CD1c-positive myeloid dendritic cell (primary cell): ENCODE measurements at regions not wholly inside any gene's neighbourhood (a gene's known extent, or its start where the extent isn't known, plus 50 kb on each side); places are given as distances from the start of the nearest gene placed in this dataset.
"Not testable (repeated sequence)": the region's sequence is repeated elsewhere in the genome, so short reads cannot be mapped to it uniquely, and the experiment has no call there.

Experiments used
- DNase-seq: peaks from one replicate; pipeline ENCODE4 v3.0.0-alpha.2; 2016; ENCODE audit errors: extremely low spot score

DNA sequence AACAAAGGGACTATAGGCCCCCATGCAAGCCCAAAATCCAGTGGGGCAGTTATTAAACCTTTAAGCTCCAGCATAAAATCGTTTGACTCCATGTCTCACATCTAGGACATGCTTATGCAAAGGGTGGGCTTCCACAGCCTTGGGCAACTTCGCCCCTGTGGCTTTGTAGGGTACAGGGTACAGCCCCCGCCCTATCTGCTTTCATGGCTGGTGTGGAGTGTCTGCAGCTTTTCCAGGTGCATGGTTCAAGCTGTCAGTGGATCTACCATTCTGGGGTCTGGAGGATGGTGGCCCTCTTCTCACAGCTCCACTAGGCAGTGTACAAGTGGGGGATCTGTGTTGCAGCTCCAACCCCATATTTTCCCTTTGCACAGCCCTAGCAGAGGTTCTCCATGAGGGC is 559.8 kb upstream of the TECRL start:
- no peak for DNase-seq

GRCh38 chr4:64967286-64967685 is 558.0 kb upstream of the TECRL start:
- DNase-seq = no peak

GRCh38 chr4:64960516-64960915 is 551.3 kb upstream of the TECRL start:
- no peak for DNase-seq

- no peak for DNase-seq
These were observed 531.4 kb upstream of the TECRL start for GRCh38 chr4:64940698-64941097.

GRCh38 chr4:64935469-64936001 is 526.3 kb upstream of the TECRL start:
- no peak for DNase-seq

DNA sequence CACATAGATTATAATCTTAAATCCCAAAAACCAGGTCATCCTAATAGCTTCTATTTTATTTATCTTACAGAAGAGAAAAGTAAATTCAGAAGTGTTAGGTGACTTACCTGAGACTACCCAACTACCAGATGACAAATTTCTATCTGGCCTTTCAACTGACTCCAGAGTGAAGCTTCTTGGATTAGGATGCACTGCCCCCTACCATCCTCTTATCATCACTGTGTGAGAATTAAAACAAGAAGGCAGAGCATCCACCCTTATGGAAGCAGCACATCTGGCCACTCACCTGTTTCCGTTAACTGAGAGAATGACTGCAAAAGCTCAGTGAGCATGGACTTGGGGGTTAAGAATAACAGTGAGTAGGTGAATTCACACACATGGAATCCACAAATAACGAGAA is 502.6 kb upstream of the TECRL start:
- DNase-seq = no peak

DNA sequence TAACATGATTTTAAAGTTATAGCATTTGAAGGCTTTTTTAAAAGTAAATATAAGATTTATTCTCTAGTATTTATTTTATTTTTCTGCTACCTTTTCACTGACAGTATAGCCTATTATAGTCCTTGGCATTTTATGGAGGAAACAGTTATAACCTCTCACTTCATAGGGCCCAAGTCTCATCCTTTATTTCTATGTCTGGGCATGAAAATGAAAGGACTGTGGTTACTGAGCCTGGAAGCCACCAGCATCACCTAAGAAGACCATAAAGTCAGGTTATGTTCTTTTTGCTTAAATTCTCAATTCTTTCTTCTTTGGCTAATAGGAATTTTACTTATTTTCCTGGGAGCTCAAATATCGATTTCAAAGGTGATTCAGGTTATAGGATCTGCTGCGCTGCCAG is 494.7 kb upstream of the TECRL start:
- no peak for DNase-seq

DNA sequence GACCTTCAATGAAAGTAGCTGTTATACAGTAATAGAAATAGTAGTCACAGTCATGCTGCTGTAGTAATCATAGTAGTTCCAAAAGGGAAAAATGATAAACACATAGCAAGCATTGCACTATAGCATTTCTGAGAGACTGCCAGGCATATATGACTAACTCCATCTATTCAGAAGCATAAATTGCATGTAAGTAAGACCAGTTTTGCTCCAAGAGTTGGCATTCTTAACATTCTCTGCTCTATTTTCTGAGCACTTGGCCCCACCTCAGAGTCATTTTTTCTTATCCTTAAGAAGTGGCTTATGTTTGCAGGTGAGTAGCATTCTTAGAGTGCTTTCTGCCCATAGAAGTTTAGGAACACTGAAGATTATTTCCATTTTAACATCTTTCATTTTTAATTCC is 490.3 kb upstream of the TECRL start:
- DNase-seq = no peak

GRCh38 chr4:64899030-64899429 is 489.8 kb upstream of the TECRL start:
- DNase-seq = not testable (repeated sequence)

DNA sequence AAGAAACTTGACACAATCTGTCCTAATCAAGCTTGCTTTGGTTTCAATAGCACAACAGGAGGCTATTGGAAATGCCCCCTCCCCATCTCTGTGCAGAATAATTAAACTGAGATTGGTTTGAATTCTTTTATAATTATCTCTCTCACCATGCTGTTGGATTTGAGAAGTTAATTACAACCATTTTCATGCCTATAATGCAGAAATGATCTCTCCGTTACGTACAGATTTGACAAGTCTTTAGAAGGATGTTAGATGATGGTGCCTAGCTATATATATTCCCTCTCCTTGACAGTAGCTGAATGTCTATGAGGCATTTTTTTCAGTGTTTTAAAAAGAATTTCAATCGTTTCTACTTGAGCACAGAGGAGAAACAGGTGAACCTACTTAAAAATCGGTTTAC is 488.4 kb upstream of the TECRL start:
- DNase-seq = no peak

GRCh38 chr4:64895031-64895430 is 485.8 kb upstream of the TECRL start:
- no peak for DNase-seq

GRCh38 chr4:64893205-64893604 is 484.0 kb upstream of the TECRL start:
- no peak for DNase-seq

- no peak for DNase-seq
These were observed 480.8 kb upstream of the TECRL start for GRCh38 chr4:64889906-64890610.

- no peak for DNase-seq
These were observed 474.0 kb upstream of the TECRL start for GRCh38 chr4:64883087-64883807.

DNA sequence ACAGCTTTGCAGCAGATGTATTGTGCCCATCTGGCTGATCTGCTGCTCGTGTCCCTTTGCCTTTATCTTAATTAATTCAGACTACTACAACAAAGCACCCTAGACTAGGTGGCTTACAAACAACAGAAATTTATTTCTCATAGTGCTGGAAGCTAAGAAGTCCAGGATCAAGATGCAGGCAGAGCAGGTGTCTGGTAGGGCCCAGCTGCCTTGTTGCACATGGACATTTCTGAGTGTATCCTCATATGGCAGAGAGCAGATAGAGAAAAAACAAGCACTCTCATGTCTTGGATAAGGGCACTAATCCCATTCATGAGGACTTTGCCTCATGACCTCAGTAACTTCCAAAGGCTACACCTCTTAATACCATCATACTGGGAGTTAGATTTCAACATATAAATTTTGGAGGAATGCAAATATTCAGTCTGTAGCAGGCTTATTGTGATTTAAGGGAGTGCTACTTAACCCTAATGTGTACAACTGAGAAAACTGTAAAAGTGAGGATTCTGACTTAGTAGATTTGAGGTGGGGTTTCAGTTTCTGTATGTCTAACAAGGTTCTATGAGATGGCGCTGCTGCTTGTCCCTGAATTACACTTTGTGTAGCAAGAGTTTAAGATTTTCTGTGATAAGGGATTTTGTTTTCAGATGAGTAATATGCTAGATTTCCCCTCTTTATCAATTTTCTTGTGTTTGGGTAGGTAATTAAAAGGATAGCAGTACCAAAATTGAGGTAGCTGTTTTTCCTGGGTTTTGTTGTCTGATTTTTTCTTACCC is 473.2 kb upstream of the TECRL start:
- no peak for DNase-seq

DNA sequence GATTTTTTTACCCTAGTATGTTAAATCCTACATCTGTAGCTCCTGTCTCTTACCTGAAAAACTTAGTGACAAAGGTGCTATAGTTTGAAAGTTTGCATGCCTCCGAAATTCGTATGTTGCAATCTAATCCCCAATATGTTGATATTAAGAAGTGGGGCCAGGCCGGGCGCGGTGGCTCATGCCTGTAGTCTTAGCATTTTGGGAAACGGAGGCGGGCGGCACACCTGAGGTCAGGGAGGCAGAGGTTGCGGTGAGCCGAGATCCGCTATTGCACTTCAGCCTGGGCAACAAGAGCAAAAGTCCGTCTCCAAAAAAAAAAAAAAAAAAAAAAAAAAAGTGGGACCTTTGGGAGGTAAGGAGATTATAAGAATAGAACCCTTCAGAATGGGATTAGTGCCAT is 471.3 kb upstream of the TECRL start:
- DNase-seq = no peak

GRCh38 chr4:64876021-64876420 is 466.8 kb upstream of the TECRL start:
- DNase-seq = no peak

DNA sequence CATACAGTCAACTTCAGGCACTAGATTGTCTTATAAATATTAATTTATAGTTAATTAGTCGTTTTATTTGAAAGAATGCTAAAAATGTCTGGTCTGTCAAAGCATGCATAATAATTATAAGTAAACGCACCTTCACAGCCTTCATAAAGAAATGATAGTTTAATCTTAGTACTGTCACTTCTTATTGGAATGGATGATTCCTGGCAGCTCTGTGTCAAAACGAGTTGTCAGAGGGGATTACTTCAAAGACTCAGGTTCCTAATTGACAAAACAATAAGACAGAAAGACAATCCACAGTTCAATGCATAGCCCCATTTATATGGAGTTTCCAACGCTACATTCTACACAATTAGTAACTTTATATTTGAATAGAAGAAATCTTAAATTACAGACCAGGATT is 461.3 kb upstream of the TECRL start:
- no peak for DNase-seq

DNA sequence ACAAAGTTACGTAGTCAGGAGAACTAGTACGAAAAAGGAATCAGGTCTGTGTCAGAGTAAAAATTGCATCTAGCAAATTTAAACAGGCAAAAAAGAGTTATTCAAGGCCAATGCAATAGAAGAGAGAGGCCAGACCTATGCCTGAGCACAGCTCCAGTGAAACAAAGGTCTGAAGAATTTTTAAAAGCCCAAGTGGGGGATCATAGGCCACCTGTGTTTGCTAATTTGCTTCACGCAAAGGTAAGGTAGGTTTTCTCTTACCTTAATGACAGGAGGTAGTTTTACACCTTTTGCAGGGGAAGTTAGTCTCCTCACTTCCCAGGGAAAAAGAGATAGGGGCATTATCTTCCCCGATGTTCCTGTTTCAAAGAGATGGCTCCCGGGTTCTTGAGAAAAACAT is 448.6 kb upstream of the TECRL start:
- no peak for DNase-seq

- DNase-seq = no peak
These were observed 447.9 kb upstream of the TECRL start for GRCh38 chr4:64857198-64857597.

DNA sequence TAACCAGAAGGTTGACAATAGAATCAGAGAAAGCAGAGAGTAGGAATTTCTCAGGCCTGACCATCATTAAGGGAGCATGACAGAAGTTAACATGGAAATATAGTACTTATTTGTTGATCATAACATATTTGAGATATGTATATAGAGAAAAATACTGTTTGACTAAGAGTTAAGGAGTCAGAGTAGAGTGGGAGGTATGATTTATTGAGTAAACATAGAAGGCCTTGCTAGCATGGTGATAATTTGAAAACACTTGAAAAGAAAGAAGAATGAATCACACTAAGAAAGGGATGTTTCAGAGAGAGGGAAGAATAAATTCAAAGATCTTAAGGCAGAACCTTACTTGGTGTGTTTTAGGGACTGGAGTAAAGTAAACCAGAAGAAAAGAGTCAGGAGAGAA is 437.2 kb upstream of the TECRL start:
- DNase-seq = no peak

DNA sequence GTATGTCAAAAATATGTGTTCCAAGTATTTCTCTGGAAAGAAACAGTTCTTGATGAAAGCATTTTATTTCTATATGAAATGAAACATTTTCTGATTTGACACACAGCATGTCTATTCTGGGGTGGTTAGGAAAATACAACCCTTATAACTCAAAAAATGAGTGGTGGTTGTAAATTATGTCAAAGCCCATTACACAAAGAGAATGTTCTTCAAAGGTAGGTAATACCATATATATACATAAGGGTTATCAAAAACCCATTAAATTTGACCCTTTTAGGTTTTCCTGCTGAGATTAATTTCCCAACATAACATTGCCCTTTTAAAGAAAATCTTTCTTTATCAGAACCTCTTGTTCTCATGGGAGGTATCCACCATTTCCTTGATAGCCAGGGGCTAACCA is 420.5 kb upstream of the TECRL start:
- DNase-seq = no peak

GRCh38 chr4:64824591-64824990 is 415.3 kb upstream of the TECRL start:
- DNase-seq = no peak
